Stimulated activated CD4-positive, alpha-beta T cell treated with anti-CD3 and anti-CD28 coated beads, Interleukin-12 subunit alpha, Interleukin-12 subunit beta, amount 100 ng/mL, for 24 hours (primary cell): ENCODE measurements at regions not wholly inside any gene's neighbourhood (a gene's known extent, or its start where the extent isn't known, plus 50 kb on each side); places are given as distances from the start of the nearest gene placed in this dataset.

Experiments used
- DNase-seq, 2 experiments: peaks; one replicate each; pipeline ENCODE4 v3.0.0-alpha.2; 2020; ENCODE audit warnings: low read depth in 2 of 2

DNA sequence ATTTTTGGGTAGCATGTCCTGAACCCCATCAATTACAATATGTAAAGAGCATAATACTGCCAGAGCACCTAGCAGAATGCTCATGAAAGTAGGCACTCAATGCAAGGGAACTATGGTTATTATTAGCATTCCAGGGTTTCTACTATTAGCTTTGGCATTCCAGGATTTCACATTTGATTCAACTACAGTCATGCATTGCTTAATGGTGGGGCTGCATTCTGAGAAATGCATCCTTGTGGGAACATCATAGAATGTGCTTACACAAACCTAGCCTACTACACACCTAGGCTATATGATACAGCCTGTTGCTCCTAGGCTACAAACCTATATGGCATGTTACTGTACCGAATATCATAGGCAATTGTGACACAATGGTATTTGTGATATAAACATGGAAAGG is 247.8 kb downstream of the CD83 start:
- DNase-seq, result no peak

DNA sequence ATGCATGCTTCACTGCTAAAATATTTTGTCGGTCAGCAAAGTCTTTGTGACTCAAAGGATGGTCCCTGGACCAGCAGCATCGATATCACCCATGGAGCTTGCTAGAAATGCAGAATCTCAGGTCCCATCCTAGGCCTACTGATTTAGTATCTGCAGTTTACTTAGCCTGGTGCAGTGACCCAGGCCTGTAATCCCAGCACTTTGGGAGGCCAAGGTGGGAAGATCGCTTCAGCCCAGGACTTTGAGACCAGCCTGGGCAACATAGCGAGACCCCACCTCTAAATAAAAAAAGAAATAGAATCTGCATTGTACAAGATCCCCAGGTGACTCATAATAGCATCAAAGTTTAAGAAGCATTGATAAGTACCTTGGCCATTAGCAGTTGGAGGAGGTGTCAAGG is 248.7 kb downstream of the CD83 start:
- DNase-seq, result no peak

DNA sequence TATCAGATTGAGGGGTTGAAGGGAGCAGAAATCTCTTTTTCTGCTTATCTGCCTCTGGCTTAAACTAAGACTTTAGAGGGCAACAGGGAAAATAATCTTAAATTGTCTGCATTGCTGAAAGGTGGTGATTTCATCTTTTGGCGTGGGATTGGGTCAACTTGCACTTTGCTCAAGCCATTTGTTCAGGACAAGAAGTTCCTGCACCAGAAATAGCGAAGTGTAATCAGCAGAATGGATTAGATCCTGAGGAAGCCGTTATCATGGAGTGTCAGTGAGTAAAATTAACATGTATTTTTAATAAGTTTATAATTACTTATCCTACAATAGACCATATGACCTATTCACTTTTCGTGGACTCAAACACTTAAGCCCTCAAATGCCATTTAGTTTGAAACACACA is 249.3 kb downstream of the CD83 start:
- no peak for DNase-seq

DNA sequence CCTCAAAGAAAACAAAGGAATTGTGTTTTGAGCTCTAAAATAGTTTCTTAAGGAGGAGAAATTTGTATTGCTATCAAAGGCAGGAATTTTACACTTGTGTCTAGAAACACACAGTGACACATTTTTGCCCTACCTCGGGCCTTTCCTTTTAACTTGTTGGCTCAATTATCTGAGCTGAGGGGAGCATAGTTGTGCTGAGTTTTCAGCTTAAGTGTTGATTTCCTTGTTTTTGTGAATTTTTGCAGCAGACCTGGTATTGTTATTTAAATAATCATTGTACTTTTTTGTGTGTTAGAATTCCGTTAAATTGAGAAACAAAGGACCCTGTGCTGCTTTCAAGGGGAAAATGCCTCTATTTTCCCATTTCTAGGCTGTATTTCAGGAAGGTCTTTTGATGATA is 249.7 kb downstream of the CD83 start:
- no peak for DNase-seq

DNA sequence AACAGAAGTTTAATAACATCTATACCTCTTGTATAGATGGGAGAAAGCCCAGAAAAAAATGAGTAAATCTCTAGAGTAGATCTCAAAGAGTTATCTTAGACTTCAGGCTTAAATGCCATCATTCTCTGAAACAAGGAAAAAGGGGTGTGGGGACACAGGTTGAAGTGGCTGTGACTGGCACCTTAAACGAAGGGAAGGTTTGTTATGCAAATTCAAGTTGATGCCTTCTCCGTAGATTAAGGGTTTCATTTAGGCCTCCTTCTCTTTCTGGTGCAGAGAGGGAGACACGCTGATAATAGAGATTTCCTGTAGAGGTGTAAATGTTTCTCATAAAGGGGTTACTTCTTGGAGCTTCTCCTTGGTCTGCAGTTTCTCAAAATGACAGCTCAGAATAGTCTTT is 252.1 kb downstream of the CD83 start:
- DNase-seq, result no peak

DNA sequence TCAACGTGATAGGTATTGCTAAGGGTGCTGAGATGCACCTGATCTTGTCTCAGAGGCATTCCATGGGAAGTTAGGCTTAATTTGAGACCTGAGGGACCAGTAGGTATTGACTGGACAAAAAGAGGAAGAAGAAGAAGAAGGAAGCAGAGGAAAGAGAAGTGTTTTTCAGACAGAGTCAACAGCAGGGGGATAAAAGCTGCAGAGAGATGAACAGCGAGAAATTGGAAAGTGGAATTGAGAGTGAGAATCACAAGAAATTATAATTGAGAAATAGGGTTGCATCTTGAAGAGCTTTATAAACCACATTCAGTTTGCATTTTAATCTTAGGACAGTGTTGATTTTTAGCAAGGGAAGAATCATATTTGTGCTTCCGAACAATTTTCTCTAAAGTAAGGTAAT is 254.0 kb downstream of the CD83 start:
- no peak for DNase-seq

DNA sequence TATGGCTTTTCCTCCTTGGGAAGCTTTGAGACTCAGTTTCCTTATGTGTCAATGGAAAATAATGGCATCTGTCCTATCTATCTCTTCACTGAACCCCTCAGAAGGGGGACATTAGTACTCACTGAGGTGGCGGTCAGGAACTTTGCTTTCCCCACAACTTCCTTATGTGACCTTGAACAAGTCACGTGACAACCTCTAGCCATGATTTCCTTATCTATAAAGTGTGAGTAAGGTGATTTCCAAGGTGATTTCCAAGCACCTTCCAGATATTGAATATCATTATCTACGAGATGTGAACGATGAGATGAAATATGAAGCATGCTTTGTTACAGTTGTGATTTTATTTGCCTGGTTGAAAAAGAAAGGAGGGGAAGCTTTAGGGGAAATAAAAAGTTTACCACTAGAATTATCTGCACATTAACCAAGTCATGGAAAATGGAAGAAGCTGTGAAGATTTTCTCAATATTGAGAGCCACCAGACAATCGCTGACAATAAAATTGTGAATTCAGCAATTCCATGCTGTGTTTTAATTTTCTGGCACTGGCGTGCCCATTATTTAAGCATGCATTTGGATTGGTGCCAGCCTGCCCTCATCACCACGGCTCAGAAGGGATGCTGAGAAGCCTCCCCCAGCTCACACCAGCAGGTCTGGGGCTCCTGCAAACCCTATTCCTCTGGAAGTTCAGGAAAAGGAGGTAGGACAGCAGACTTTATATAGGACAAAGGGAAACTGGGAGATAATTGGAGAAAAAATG is 255.3 kb downstream of the CD83 start:
- no peak for DNase-seq

DNA sequence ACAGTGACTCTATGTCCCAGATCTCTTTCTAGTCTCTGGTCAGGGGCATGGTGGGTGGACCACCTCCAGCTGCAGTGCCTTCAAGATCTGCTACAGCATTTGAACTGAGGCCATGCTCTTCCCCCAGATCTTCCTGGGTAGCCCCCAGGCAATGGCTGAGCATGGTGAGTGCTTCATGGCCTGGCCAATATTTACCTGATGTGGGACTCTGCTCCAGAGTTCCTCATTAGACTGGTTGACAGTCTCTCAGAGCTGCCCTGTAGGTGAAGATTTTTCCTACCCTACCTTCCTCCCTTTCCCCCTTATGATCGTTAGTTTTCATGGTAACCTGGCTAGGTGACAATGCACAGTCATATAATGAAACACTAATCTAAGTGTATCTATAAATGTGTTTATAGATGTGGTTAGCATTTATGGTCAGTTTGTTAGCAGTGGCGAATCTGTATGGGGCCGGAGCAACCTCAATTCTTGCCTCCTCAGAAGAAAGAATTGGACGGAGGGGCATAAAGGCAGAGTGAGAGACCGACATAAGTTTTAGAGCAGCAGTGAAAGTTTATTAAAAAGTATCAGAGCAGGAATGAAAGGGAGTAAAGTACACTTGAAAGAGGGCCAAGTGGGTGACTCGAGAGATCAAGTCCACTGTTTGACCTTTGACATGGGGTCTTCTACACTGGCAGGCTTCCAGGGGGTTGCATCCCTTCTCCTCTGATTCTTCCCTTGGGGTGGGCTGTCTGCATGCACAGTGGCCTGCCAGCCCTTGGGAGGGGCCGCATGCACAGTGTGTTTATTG is 256.3 kb downstream of the CD83 start:
- DNase-seq, result no peak

DNA sequence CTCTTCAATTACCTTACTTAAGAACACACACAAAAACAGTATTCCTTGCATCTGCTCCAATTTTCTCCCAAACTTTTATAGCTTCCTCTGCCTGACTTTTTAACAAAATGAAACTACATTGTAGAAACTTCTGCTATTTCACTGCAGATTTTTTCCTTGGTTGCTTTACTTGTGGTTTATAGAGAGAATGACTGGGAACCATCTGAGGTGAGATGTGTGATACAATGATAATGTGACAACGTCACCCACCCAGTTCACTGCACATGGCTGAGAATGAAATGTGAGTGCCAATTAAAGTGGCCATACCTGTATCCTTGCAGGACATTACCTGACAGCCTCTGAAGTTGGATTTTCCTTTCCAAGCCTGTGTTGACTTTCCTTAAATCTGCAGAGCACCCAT is 258.4 kb downstream of the CD83 start:
- DNase-seq, result no peak

DNA sequence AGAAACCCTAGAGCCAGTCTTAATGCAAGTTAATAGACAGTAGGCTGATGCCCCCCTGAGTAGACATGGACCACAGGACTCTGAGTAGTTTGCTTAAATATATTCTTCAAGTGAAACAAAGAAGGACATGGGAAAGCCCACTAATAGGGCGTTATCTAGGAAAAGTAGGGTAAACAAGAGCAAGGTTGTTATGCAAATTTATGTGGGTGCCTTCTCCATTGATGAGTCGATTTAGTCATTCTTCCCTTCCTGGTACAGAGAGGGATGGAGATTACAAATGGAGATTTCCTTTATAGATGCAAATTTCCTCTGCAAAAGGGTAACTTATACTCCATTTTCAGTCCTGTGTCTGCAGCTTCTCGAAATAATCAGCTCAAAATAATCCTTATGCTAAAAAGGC is 262.0 kb downstream of the CD83 start:
- DNase-seq, result no peak

DNA sequence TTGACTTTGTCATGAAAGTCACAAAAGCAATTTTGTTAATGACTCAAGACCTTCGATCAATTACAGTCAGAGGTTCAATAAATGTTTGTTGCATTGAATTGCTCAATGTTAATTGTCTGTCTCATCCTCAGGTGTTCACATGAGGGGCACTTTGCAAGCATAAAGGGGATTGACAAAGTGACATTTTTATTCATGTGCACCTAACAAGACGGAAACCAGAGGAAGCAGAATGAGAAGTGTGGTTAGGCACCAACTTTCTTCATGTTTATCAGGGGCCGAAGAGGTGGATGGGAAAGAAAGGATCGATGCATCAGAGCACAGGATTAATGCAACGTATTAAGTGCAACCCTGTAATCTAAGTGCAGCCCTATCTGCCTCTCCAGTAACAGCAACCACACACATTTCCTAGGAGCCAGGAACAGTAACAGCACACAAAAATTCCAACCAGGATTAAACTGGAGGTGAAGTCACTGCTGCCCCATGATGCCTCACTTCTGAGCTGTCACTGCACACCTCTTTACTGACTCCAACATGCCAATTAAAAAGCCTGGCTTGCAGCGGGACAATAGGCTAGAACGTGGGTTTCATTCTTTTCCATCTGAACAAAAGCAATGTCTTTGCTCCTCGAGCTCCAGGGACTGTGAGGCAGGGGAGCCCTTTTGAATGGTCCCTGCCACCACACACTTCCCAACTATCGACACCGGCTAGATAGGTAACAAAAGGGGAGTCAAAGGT is 262.7 kb downstream of the CD83 start:
- no peak for DNase-seq

DNA sequence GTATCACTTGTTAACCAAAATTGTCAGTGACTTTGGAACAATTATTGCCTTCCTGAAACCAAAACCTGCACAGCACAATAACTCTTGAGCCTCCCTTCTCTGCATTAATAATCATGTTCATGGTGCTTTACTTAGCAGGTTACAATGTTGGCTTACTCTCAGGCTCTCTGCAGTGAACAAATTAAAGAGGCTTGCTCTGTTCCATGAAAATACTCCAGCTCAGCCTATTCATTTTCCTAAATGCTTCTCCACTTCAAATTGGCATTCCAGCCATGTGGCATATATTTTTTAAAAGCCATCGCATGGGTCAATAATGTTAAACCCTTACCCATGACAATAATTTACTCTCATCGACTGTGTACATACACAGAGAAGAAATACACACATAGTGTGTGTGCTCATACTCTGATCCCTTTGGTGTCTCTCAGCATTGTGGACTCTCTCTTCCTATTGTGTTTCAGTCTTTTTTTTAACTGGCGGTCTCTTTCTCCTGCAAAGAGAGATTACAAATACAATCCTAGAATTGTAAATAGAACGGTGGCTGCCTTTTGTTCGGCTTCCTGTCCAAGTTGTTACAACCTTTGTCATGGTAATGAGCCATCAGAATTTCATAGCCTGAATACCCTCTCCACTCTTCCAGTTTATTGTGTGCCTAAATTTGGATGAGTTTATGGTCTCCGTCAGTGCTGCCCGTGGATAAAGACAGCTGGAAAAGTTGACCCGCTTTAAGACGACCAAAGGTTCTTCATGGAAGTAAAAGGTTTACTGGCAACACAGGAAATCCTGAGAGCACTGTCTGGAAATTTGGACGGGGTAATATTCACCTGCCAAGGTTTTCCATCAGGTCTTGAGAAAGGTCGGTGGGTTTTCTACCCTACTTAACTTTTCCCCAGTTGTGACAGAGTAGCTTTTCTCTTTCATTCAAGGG is 263.6 kb downstream of the CD83 start:
- DNase-seq, result no peak

DNA sequence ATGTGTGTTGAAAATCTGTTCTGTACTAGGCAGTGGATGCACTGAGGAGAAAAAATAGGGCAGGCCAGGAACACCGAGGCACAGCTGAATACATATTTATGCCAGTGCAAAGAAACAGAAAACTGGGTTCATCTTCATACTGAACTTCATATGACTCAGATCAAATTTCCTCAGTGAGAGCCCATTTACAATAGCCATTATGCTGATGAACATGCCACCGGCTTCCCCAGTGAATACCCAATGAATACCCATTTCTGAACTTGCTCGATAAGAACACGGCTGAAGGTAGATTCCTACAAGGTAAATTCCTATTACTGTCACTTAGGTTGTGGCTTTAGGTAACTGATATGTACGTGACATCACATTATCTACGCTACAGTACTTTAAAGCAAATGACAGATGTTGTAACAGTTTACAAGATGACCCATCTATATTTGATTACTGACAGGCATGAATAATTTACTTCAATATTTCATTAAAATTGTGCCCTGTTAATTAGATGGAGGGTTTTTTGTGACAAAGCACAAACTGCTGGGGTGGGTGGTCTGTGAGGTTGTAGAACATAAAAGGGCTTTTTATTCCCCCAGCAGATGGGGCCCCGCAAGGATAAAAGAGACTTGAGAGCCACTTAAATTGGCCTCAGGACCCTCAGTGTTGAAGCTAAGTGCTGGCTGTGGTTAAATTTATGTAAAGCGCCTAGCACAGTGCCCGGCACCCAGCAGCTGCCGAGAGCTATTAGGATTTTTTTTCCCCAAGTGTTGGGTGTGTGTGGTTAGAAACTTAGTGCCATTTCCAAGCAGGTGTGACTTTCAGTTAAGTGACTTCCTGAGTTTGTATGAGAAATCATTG is 264.5 kb downstream of the CD83 start:
- DNase-seq, result no peak

DNA sequence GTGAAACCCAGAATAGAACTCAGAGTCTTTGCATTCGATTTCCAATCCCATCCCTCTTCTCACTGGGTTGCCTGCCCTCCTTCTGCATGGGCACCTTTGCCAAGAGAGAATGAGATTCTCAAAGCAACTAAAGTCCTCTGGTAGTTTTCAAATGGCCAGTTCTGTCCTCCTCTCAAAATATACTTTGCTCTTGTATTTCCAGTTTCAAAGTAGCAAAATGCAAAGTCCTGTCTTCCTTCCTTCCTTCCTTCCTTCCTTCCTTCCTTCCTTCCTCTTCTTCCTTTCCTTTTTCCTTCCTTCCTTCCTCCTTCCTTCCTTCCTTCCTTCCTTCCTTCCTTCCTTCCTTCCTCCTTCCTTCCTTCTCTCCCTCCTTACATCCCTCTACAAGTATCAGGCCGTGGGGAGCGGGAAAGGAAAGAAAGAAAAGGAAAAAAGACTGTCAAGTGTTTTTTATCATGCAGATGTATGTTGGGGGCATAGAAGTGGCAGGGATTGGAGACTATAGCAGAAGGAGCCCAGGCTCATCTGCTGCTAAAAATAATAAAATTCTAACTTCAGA is 265.2 kb downstream of the CD83 start:
- DNase-seq, result no peak

DNA sequence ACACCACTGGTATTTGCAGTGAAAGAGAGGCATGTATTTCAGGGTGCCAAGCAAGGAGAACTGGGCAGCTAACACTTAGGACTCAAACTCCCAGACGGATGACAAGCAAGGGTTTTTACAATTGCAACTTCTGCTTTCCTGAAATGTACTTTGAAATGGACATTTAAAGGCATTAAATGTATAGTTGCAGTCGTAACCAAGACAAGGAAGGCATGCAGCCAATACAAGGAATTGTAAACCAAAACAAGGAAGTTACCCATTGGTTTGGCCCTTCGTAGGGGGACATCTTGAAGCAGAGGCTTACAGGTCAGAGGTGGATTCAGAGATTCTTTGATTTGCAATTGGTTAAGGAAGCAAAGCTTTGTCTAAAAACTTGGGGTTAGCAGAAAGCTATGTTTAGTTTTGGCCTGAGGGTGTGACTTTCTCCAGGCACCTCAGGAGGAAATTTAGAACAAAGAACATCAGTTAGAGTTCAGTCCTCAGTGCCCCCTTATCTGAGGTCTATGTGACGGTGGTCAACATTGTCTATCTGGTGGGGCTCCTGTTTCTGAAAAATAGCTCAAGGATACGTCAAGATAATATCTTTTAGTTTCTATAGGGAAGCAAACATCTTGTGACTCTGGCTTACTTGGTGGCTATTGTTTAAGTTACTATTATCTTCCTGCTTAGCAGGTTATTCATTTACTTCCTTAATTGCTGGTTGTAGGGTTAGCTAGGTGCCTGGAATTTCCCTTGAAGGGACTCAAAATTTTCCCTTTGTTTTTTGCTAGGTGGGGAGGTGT is 266.0 kb downstream of the CD83 start:
- no peak for DNase-seq

DNA sequence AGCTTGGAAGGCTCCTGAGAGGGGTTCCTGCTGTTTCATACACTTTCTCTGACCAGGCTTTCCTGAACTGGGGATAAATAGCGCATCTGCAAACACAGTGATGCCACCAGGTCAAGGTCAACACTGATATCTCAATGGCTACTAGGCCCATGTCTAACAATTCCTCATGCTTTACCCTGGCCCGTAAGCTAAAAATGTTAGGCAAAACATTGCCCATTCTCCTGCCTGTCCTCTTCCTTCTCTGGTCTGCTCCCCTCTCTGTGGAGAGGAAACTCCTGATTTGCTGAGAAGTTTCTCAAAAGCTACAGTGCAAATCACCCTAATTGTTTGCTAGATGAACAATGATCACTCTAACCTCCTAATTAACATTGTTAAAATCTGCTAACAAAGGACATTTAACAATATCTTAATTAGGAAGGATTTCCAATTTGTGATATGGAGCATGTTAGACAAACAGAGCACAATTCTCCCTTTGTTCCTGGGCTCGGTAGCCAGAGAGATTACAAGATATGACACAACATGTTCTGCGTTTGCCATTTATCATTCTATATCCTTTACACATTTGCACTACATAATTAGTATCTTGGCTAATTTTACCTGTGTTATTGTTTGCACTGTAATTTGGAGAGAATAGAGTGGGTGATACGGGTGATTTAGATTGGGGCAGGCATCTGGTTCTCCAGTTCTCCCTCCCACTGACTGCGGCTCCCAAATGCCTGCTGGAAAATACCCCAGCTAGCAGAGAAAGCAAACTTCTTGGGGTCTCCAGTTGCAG is 266.8 kb downstream of the CD83 start:
- DNase-seq, result no peak

DNA sequence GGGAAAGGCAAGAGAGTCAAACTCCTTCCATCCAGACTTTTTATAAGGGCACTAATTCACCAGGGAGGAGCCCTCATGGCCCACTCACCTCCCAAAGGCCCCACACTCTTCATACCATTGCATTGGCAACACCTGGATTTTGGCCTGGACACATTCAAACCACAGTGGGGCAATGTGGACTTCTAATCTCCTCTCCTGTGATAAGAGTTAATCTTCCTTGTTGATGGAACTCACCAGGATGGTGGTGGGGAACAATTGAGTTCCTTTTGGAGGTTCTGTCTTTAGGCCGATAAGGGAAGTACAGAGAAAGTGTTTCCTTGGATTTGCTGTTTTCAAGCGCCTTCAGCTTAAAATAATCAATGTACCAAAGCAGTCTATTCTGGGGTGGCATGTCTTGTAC is 268.7 kb downstream of the CD83 start:
- DNase-seq, result no peak

DNA sequence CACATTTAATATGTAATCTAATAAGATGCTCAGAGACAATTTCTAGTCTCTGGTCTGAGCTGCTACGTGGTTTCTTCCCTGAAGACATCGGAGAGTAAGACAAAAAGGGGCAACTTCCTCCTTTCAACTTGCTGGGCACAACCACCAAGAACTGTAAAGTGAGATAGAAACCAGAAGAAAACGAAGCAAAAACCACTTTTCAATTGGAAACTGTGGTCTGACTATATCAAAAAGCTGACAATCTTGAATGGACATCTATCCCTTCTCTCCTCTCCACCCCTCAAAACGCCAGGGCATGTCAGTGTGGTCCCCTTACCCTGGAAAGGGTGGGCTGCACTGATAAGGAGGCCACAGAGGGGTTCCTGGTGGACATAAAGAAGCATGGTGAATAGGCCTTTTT is 269.1 kb downstream of the CD83 start:
- DNase-seq, result no peak

DNA sequence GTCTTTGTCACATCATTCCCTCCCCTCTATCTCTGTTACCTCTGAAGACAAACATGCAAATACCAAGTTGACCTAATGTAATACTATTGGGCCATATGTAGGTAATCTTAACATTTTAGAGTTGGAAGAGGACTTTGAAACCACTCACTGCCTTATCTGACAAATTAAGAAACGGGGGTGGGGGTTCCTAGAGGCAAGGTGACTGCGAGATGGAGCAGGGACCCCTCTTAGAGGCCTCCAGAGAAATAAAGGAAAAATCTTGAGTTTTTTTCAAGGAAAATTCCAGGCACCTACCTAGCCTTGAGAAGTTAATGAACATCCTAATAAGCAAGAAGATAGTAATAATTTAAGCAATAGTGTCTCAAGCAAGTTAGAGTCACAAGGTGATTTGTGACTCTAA is 270.8 kb downstream of the CD83 start:
- no peak for DNase-seq
